K562 (cell line): ENCODE measurements at regions not wholly inside any gene's neighbourhood (a gene's known extent, or its start where the extent isn't known, plus 50 kb on each side); places are given as distances from the start of the nearest gene placed in this dataset.

Experiments
- EZH2 ChIP-seq: IDR thresholded peaks from 2 replicates; pipeline ENCODE4 v1.6.1; 2012; ENCODE audit warnings: low read depth, mild to moderate bottlenecking, inconsistent platforms, low read length, borderline replicate concordance
- NRF1 ChIP-seq, 2 experiments: fragments of 450-650 bp; IDR thresholded peaks in 1 of 2; conservative IDR thresholded peaks in 1 of 2; 2 replicates each; pipeline ENCODE4 v1.6.1; 2014; ENCODE audit warnings: mild to moderate bottlenecking in 2 of 2
- TBL1XR1 ChIP-seq, 2 experiments: IDR thresholded peaks; 2 replicates each; pipeline ENCODE4 v1.6.1; 2012; ENCODE audit warnings: improper control_type of control experiment in 2 of 2, low read length in 2 of 2, mild to moderate bottlenecking in 1 of 2
- TF ChIP-seq, protein P1 (sequence below): fragments of 250-450 bp; sonication (Bioruptor Pico); IDR thresholded peaks from 2 replicates; pipeline ENCODE4 v1.5.0; 2021
- TF ChIP-seq, protein P2 (sequence below): fragments of 250-450 bp; sonication (Bioruptor Pico); IDR thresholded peaks from 2 replicates; pipeline ENCODE4 v1.8.0; 2021; ENCODE audit warnings: moderate library complexity, mild to moderate bottlenecking, inconsistent platforms

DNA sequence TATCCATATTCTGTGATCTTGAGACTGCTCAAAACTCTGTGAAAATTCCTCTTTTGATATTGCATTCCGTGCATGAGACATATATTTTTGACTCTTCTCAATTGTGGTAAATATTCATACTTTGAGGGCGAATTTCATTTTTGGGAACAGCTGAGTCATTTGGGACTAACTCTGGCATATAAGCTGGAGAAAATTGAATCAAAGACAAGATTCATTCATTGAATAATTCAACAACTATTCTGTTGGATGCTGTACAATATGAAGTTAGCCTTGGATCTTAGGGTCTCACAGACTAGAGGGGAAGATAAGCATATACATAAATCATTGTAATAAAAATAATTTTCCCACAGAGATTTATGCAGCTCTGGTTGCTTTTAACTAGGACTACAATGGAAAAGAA lies 183.2 kb upstream of the NEBL start:
- TF ChIP-seq, protein P1, sequence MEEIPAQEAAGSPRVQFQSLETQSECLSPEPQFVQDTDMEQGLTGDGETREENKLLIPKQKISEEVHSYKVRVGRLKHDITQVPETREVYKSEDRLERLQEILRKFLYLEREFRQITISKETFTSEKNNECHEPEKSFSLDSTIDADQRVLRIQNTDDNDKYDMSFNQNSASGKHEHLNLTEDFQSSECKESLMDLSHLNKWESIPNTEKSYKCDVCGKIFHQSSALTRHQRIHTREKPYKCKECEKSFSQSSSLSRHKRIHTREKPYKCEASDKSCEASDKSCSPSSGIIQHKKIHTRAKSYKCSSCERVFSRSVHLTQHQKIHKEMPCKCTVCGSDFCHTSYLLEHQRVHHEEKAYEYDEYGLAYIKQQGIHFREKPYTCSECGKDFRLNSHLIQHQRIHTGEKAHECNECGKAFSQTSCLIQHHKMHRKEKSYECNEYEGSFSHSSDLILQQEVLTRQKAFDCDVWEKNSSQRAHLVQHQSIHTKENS (CRISPR knock-in tag) = no peak
- TF ChIP-seq TBL1XR1 (IDR thresholded peaks at IDR 0.05; ENCODE audit: low read length in 2 of 2) (no peak), EZH2 (no peak), NRF1 (conservative IDR thresholded peaks at IDR 0.05 in 1 of 2, IDR thresholded peaks at IDR 0.05 in 1 of 2) (no peak)
- TF ChIP-seq, protein P2, sequence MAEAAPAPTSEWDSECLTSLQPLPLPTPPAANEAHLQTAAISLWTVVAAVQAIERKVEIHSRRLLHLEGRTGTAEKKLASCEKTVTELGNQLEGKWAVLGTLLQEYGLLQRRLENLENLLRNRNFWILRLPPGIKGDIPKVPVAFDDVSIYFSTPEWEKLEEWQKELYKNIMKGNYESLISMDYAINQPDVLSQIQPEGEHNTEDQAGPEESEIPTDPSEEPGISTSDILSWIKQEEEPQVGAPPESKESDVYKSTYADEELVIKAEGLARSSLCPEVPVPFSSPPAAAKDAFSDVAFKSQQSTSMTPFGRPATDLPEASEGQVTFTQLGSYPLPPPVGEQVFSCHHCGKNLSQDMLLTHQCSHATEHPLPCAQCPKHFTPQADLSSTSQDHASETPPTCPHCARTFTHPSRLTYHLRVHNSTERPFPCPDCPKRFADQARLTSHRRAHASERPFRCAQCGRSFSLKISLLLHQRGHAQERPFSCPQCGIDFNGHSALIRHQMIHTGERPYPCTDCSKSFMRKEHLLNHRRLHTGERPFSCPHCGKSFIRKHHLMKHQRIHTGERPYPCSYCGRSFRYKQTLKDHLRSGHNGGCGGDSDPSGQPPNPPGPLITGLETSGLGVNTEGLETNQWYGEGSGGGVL (CRISPR knock-in tag) = no peak
